ENCODE measurements at regions not wholly inside any gene's neighbourhood (a gene's known extent, or its start where the extent isn't known, plus 50 kb on each side); places are given as distances from the start of the nearest gene placed in this dataset.

DNA sequence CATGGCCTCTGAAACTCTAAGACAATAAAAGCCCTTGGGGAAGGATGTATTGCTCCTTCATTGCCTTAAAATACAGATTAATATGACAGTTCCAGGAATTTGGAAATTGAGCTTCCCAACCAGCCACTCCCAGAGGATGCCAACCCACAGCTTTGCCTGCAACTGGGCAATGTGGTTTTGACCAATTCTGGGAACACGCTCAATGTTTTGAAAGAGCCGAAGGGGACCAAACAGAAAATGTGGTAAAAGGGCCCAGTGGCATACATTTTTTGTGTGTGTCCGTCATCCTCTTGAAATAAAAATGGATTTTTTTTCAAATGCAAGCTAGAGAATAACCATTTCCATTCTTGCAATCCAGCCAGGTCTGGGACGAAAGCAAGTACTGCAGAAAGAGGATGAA lies 88.3 kb upstream of the PLEKHG7 start:
- no peak overlapping the region for H3K27ac ChIP-seq
- TF ChIP-seq ZFX (IDR thresholded peaks at IDR 0.05): no peak
- TF ChIP-seq, protein P1, sequence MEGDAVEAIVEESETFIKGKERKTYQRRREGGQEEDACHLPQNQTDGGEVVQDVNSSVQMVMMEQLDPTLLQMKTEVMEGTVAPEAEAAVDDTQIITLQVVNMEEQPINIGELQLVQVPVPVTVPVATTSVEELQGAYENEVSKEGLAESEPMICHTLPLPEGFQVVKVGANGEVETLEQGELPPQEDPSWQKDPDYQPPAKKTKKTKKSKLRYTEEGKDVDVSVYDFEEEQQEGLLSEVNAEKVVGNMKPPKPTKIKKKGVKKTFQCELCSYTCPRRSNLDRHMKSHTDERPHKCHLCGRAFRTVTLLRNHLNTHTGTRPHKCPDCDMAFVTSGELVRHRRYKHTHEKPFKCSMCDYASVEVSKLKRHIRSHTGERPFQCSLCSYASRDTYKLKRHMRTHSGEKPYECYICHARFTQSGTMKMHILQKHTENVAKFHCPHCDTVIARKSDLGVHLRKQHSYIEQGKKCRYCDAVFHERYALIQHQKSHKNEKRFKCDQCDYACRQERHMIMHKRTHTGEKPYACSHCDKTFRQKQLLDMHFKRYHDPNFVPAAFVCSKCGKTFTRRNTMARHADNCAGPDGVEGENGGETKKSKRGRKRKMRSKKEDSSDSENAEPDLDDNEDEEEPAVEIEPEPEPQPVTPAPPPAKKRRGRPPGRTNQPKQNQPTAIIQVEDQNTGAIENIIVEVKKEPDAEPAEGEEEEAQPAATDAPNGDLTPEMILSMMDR (conservative IDR thresholded peaks at IDR 0.05): no peak

DNA sequence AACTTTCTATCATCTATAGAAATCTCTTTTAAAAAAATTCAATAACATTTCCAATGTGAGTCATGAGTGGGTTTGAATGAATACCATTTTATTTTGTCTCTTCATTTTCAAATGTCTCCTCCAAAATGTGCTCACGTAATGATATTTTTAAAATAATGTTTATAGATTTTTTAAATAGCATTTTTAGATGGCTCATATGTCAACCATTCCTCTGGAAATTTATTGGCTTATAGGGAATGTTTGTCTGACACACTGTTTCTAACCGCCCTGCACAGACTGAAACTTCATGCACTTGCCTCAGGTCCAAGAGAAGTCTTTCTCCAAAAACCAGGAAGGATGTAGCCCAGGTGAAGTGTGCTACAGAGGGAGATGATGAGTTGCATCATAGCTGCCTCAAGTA lies 88.8 kb upstream of the PLEKHG7 start:
- H3K27ac ChIP-seq: no peak overlapping the region
- TF ChIP-seq ZFX (IDR thresholded peaks at IDR 0.05): no peak
- TF ChIP-seq, protein P1 (conservative IDR thresholded peaks at IDR 0.05): no peak

GRCh38 chr12:92612611-92613010 lies 90.2 kb upstream of the PLEKHG7 start:
- H3K27ac ChIP-seq: no peak overlapping the region
- no peak for TF ChIP-seq ZFX (IDR thresholded peaks at IDR 0.05)
- TF ChIP-seq, protein P1 (conservative IDR thresholded peaks at IDR 0.05): no peak

- no peak overlapping the region for H3K27ac ChIP-seq
- TF ChIP-seq ZFX (IDR thresholded peaks at IDR 0.05): no peak
- TF ChIP-seq, protein P1 (conservative IDR thresholded peaks at IDR 0.05): peak; percentile 81
Observed at GRCh38 chr12:92608151-92609091, 94.4 kb upstream of the PLEKHG7 start.

DNA sequence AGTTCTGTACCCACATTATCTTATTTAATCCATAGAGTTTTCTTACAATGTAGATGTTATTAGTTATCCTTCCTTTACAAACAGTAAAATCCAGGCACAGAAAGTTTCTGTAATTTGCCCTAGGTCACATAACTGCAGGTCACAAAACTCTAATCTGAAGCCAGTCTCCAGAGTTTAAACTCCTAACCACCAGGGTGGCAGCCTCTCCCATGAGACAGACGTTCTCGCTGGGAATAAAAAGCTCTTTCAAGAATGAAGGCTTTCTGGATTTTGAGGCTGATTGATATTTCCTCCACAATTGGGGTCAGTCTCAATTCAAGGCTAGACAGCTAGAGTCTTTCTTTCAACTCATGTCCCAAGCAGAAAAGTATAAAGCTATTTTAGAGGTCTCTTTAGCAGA lies 95.8 kb upstream of the PLEKHG7 start:
- H3K27ac ChIP-seq: no peak overlapping the region
- no peak for TF ChIP-seq ZFX (IDR thresholded peaks at IDR 0.05)
- TF ChIP-seq, protein P1 (conservative IDR thresholded peaks at IDR 0.05): no peak

DNA sequence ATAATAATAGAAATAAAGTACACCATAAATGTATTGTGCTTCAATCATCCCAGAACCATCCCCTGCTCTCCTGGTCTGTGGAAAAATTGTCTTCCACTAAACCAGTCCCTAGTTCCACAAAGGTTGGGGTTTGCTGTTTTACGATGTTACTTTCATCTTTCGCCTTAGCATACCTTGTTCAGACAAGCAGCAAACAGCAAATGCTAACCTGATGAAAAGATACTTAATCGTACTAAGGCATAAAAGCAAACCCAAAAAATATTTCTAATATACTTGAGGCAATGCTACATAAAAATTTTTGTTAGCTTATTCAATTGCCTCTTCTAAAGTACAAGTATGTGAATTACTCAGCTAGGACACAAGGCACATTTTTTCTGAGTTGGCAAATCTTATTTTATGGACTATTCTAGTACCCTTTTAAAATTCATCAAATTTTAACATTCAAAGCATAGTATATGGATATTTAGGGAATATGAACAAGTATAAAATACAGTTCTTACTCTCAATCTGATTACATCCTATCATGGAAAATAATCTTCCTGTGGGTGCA lies 97.1 kb upstream of the PLEKHG7 start:
- H3K27ac ChIP-seq: no peak overlapping the region
- TF ChIP-seq, protein P1 (conservative IDR thresholded peaks at IDR 0.05): no peak
- no peak for TF ChIP-seq ZFX (IDR thresholded peaks at IDR 0.05)

DNA sequence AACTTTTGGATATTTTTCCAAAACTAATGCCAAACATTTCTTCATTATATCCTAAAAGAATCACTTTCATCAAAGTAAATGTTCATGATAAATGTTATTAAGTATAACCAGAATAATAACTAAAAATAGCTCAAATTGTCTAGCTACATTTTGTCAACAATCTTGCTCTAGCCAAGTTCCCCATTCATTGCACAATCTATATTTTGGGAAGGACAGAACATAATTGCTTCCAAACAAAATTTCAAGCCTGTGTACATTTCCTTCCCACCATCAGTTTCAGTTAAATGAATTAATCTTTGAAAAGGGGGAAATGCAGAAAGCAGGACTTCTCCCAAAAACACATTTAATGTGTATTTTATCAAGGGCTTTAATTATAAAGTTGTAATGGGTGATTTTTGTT lies 98.0 kb upstream of the PLEKHG7 start:
- H3K27ac ChIP-seq: no peak overlapping the region
- TF ChIP-seq ZFX (IDR thresholded peaks at IDR 0.05): no peak
- TF ChIP-seq, protein P1 (conservative IDR thresholded peaks at IDR 0.05): no peak
